ENCODE measurements at regions not wholly inside any gene's neighbourhood (a gene's known extent, or its start where the extent isn't known, plus 50 kb on each side); places are given as distances from the start of the nearest gene placed in this dataset.

- no peak for TF ChIP-seq POLR2A (IDR thresholded peaks at IDR 0.05; ENCODE audit: low read depth, low read length)
- no peak for TF ChIP-seq POLR2AphosphoS5 (IDR thresholded peaks at IDR 0.05; ENCODE audit: low read depth, low read length)
- TF ChIP-seq PAX5 (IDR thresholded peaks at IDR 0.05; ENCODE audit: insufficient read depth, low read length, severe bottlenecking): no peak
Measured at GRCh38 chr3:74511078-74511477, 103.4 kb downstream of the CNTN3 start.

Measured in GM12891 (cell line).